Caco-2 (cell line): ENCODE measurements at regions not wholly inside any gene's neighbourhood (a gene's known extent, or its start where the extent isn't known, plus 50 kb on each side); places are given as distances from the start of the nearest gene placed in this dataset.
"Not testable (repeated sequence)": the region's sequence is repeated elsewhere in the genome, so short reads cannot be mapped to it uniquely, and the experiment has no call there.

Source experiments
- BruUV-seq: library from RNA; stranded (reverse); fragments of 400-500 nt; replicated peaks from 2 replicates; lab custom pipeline; 2021; lab: Mats Ljungman, UMichigan
- CTCF ChIA-PET: fragments of 300-600 bp; sonication (Branson Sonifier 250); formaldehyde crosslinking; loops from one replicate; lab custom pipeline; 2022; ENCODE audit warnings: antibody characterized with exemption; lab: Charles Lee
- POLR2A ChIA-PET: fragments of 300-600 bp; sonication (Branson Sonifier 250); formaldehyde crosslinking; loops from one replicate; lab custom pipeline; 2022; ENCODE audit warnings: antibody characterized with exemption; lab: Charles Lee
- DNase-seq, 2 experiments: peaks; one replicate each; pipeline versions ENCODE4 v3.0.0 to v3.0.0-alpha.2; 2020 to 2022
- H3K27me3 ChIP-seq: replicated peaks from 2 replicates; pipeline ENCODE4 v1.6.0; 2011; ENCODE audit warnings: low read length; ENCODE audit not compliant: control insufficient read depth, insufficient read depth
- H3K36me3 ChIP-seq: 2 replicates; pipeline ENCODE4 v1.5.1; 2011; ENCODE audit warnings: low read length; ENCODE audit not compliant: control insufficient read depth, insufficient read depth
- H3K4me1 ChIP-seq: fragments of 250-450 bp; sonication (Bioruptor Pico); 2 replicates; pipeline ENCODE4 v1.5.1; 2020; ENCODE audit warnings: mild to moderate bottlenecking
- H3K4me3 ChIP-seq: 2 replicates; pipeline ENCODE4 v1.5.1; 2011; ENCODE audit warnings: low read depth, mild to moderate bottlenecking, control low read depth, low read length
- H3K9me3 ChIP-seq: fragments of 250-450 bp; sonication (Bioruptor Pico); 2 replicates; pipeline ENCODE4 v1.5.1; 2020; ENCODE audit warnings: mild to moderate bottlenecking, moderate library complexity
- H3K27ac Mint-ChIP-seq: one replicate; pipeline ENCODE4 v1.8.0; 2022; ENCODE audit warnings: mixed read lengths; ENCODE audit not compliant: unreplicated experiment
- H3K27me3 Mint-ChIP-seq: one replicate; pipeline ENCODE4 v1.8.0; 2022; ENCODE audit warnings: mixed read lengths; ENCODE audit not compliant: insufficient read depth, unreplicated experiment
- H3K36me3 Mint-ChIP-seq: one replicate; pipeline ENCODE4 v1.8.0; 2022; ENCODE audit warnings: mild to moderate bottlenecking, mixed read lengths; ENCODE audit not compliant: insufficient read depth, unreplicated experiment
- H3K4me1 Mint-ChIP-seq: one replicate; pipeline ENCODE4 v1.8.0; 2022; ENCODE audit warnings: low read depth, mixed read lengths; ENCODE audit not compliant: unreplicated experiment
- H3K4me3 Mint-ChIP-seq: one replicate; pipeline ENCODE4 v1.8.0; 2022; ENCODE audit warnings: mild to moderate bottlenecking, moderate library complexity, mixed read lengths; ENCODE audit not compliant: unreplicated experiment
- H3K9me3 Mint-ChIP-seq: one replicate; pipeline ENCODE4 v1.8.0; 2022; ENCODE audit warnings: mixed read lengths; ENCODE audit not compliant: unreplicated experiment
- CTCF ChIP-seq, 2 experiments: fragments of 200-600 bp in 1 of 2; IDR thresholded peaks; 1 replicate in 1 of 2; 2 replicates in 1 of 2; pipeline versions ENCODE4 v1.5.1 to v1.8.0; 2011 to 2022; ENCODE audit warnings: antibody characterized with exemption in 1 of 2, control low read depth in 1 of 2, inconsistent platforms in 1 of 2, low read depth in 1 of 2, low read length in 1 of 2, mild to moderate bottlenecking in 1 of 2, moderate library complexity in 1 of 2; ENCODE audit not compliant: insufficient read depth in 1 of 2, severe bottlenecking in 1 of 2, unreplicated experiment in 1 of 2
- intact Hi-C: fragments of 100-400 bp; cut with micrococcal nuclease; formaldehyde crosslinking; loops from one replicate; pipeline ENCODE4 v1.10.0; 2022; ENCODE audit not compliant: unreplicated experiment

- ChIA-PET CTCF (no interaction called here), POLR2A (no interaction called here)
- intact Hi-C loops = no loop called here
- Histone ChIP-seq H3K4me3 (no peak overlapping the region), H3K4me1 (no peaks in the 10 kb centered on the region), H3K27me3 (no peaks in the 10 kb centered on the region), H3K36me3 (no peaks in the 10 kb centered on the region), H3K9me3 (no peaks in the 10 kb centered on the region)
- H3K4me3 Mint-ChIP-seq = no peak overlapping the region
- no peaks in the 10 kb centered on the region for H3K27me3 Mint-ChIP-seq
- H3K27ac Mint-ChIP-seq = no peak overlapping the region
- peaks cover 20% of the 10 kb centered on the region for H3K9me3 Mint-ChIP-seq
- BruUV-seq = no TSS peak
- H3K36me3 Mint-ChIP-seq = no peaks in the 10 kb centered on the region
- no peaks in the 10 kb centered on the region for H3K4me1 Mint-ChIP-seq
- no peak for TF ChIP-seq CTCF (IDR thresholded peaks at IDR 0.05; ENCODE audit: insufficient read depth in 1 of 2, low read depth in 1 of 2, low read length in 1 of 2, severe bottlenecking in 1 of 2, unreplicated experiment in 1 of 2)
- DNase-seq = no peak
Measured at GRCh38 chr1:182226618-182227017, 165.0 kb downstream of the GLUL start.

- H3K4me3 Mint-ChIP-seq, CTCF ChIA-PET, POLR2A ChIA-PET: not testable (repeated sequence)
Measured at GRCh38 chr1:182225755-182226154, 164.2 kb upstream of the ZNF648 start.

GRCh38 chr1:182221990-182222389 lies 160.5 kb upstream of the ZNF648 start:
- H3K4me3 Mint-ChIP-seq, POLR2A ChIA-PET, H3K36me3 ChIP-seq, H3K4me1 ChIP-seq, H3K27me3 ChIP-seq, intact Hi-C loops, BruUV-seq, H3K9me3 ChIP-seq, H3K27me3 Mint-ChIP-seq, H3K27ac Mint-ChIP-seq, H3K36me3 Mint-ChIP-seq, H3K4me3 ChIP-seq, DNase-seq, CTCF ChIA-PET: not testable (repeated sequence)
- H3K9me3 Mint-ChIP-seq = peaks cover 47% of the 10 kb centered on the region
- peaks cover 17% of the 10 kb centered on the region for H3K4me1 Mint-ChIP-seq

More at GRCh38 chr1:182225755-182226154, 164.2 kb upstream of the ZNF648 start:
- H3K36me3 Mint-ChIP-seq, DNase-seq, H3K36me3 ChIP-seq, H3K27ac Mint-ChIP-seq, H3K4me1 Mint-ChIP-seq, intact Hi-C loops, BruUV-seq, H3K4me1 ChIP-seq, H3K27me3 Mint-ChIP-seq, H3K9me3 ChIP-seq, H3K27me3 ChIP-seq, H3K4me3 ChIP-seq: not testable (repeated sequence)
- H3K9me3 Mint-ChIP-seq = peaks cover 25% of the 10 kb centered on the region

- H3K4me1 ChIP-seq, H3K36me3 ChIP-seq, H3K4me3 Mint-ChIP-seq, CTCF ChIA-PET, POLR2A ChIA-PET, H3K27ac Mint-ChIP-seq, H3K27me3 ChIP-seq, DNase-seq, H3K27me3 Mint-ChIP-seq, intact Hi-C loops, BruUV-seq, H3K36me3 Mint-ChIP-seq, H3K4me3 ChIP-seq, H3K9me3 ChIP-seq: not testable (repeated sequence)
- H3K9me3 Mint-ChIP-seq = peaks cover 53% of the 10 kb centered on the region
- H3K4me1 Mint-ChIP-seq = peaks cover 17% of the 10 kb centered on the region
Measured at GRCh38 chr1:182221367-182221766, 159.9 kb upstream of the ZNF648 start.
